HAP-1 (cell line): ENCODE measurements at regions not wholly inside any gene's neighbourhood (a gene's known extent, or its start where the extent isn't known, plus 50 kb on each side); places are given as distances from the start of the nearest gene placed in this dataset.

Experiments used
- DNase-seq, 2 experiments: peaks; one replicate each; pipeline ENCODE4 v3.0.0-alpha.2; 2016 to 2020; ENCODE audit warnings: low spot score in 2 of 2
- H3K27me3 ChIP-seq: fragments of 250-450 bp; sonication (Bioruptor Pico); 2 replicates; pipeline ENCODE4 v1.5.1; 2020; ENCODE audit warnings: low read depth, mild to moderate bottlenecking, moderate library complexity
- H3K36me3 ChIP-seq: fragments of 250-450 bp; sonication (Bioruptor Pico); replicated peaks from 2 replicates; pipeline ENCODE4 v1.5.1; 2020; ENCODE audit warnings: mild to moderate bottlenecking
- H3K4me1 ChIP-seq: fragments of 250-450 bp; sonication (Bioruptor Pico); 2 replicates; pipeline ENCODE4 v1.5.1; 2020; ENCODE audit warnings: mild to moderate bottlenecking
- H3K4me3 ChIP-seq: fragments of 250-450 bp; sonication (Bioruptor Pico); 2 replicates; pipeline ENCODE4 v1.5.1; 2020; ENCODE audit warnings: mild to moderate bottlenecking, moderate library complexity
- H3K9me3 ChIP-seq: fragments of 250-450 bp; sonication (Bioruptor Pico); 2 replicates; pipeline ENCODE4 v1.5.1; 2020; ENCODE audit warnings: mild to moderate bottlenecking, moderate library complexity
- in situ Hi-C: fragments of 300-500 bp; cut with MboI; formaldehyde crosslinking; loops from 3 replicates; pipeline ENCODE4 v1.14.3; 2020; ENCODE audit warnings: low sequenced_read_pairs, inconsistent platforms, mixed read lengths

GRCh38 chr20:52454660-52455059, 263.1 kb upstream of the ZFP64 start:
- Histone ChIP-seq H3K27me3 (no peaks in the 10 kb centered on the region), H3K4me1 (no peaks in the 10 kb centered on the region), H3K36me3 (no peaks in the 10 kb centered on the region), H3K9me3 (no peaks in the 10 kb centered on the region), H3K4me3 (no peak overlapping the region)
- in situ Hi-C loops: no loop called here
- DNase-seq: no peak

- no peaks in the 10 kb centered on the region; the same call in 1 of the 2 replicates for H3K9me3 ChIP-seq
- no peak for DNase-seq
- H3K36me3 ChIP-seq: no peaks in the 10 kb centered on the region
- no peaks in the 10 kb centered on the region for H3K4me1 ChIP-seq
- in situ Hi-C loops: no loop called here
- peaks cover 3% of the 10 kb centered on the region for H3K27me3 ChIP-seq
- no peak overlapping the region for H3K4me3 ChIP-seq
Measured at GRCh38 chr20:52448513-52449232, 257.1 kb upstream of the ZFP64 start.

GRCh38 chr20:52447225-52447551, 255.6 kb upstream of the ZFP64 start:
- in situ Hi-C loops: no loop called here
- Histone ChIP-seq H3K4me3 (no peak overlapping the region), H3K36me3 (no peaks in the 10 kb centered on the region)

GRCh38 chr20:52446421-52447224, 255.0 kb upstream of the ZFP64 start:
- in situ Hi-C loops: no loop called here
- no peak for DNase-seq

More at GRCh38 chr20:52447225-52447551, 255.6 kb upstream of the ZFP64 start:
- Histone ChIP-seq H3K9me3 (no peaks in the 10 kb centered on the region; the same call in 1 of the 2 replicates), H3K4me1 (no peaks in the 10 kb centered on the region), H3K27me3 (peaks cover 13% of the 10 kb centered on the region)
- DNase-seq: no peak

GRCh38 chr20:52444455-52444854, 252.9 kb upstream of the ZFP64 start:
- in situ Hi-C loops: no loop called here
- no peak for DNase-seq

More at GRCh38 chr20:52446421-52447224, 255.0 kb upstream of the ZFP64 start:
- H3K27me3 ChIP-seq: peaks cover 13% of the 10 kb centered on the region
- H3K9me3 ChIP-seq: no peaks in the 10 kb centered on the region; the same call in 1 of the 2 replicates
- H3K4me1 ChIP-seq: no peaks in the 10 kb centered on the region
- no peak overlapping the region for H3K4me3 ChIP-seq
- no peaks in the 10 kb centered on the region for H3K36me3 ChIP-seq

GRCh38 chr20:52443874-52444273, 252.3 kb upstream of the ZFP64 start:
- Histone ChIP-seq H3K4me1 (no peaks in the 10 kb centered on the region), H3K4me3 (no peak overlapping the region), H3K36me3 (no peaks in the 10 kb centered on the region), H3K9me3 (no peaks in the 10 kb centered on the region; the same call in 1 of the 2 replicates), H3K27me3 (peaks cover 13% of the 10 kb centered on the region)
- in situ Hi-C loops: no loop called here
- no peak for DNase-seq

More at GRCh38 chr20:52444455-52444854, 252.9 kb upstream of the ZFP64 start:
- Histone ChIP-seq H3K36me3 (no peaks in the 10 kb centered on the region), H3K4me1 (no peaks in the 10 kb centered on the region), H3K4me3 (no peak overlapping the region), H3K27me3 (peaks cover 13% of the 10 kb centered on the region), H3K9me3 (no peaks in the 10 kb centered on the region; the same call in 1 of the 2 replicates)

GRCh38 chr20:52441710-52442109, 250.1 kb upstream of the ZFP64 start:
- H3K36me3 ChIP-seq: no peaks in the 10 kb centered on the region
- H3K4me1 ChIP-seq: no peaks in the 10 kb centered on the region
- no peak for DNase-seq
- H3K4me3 ChIP-seq: no peak overlapping the region
- H3K9me3 ChIP-seq: no peaks in the 10 kb centered on the region
- in situ Hi-C loops: no loop called here
- peaks cover 13% of the 10 kb centered on the region for H3K27me3 ChIP-seq

GRCh38 chr20:52439375-52439774, 247.8 kb upstream of the ZFP64 start:
- peaks cover 10% of the 10 kb centered on the region; the same call in 1 of the 2 replicates for H3K27me3 ChIP-seq
- in situ Hi-C loops: no loop called here
- no peak for DNase-seq
- H3K4me3 ChIP-seq: no peak overlapping the region
- H3K9me3 ChIP-seq: no peaks in the 10 kb centered on the region
- H3K4me1 ChIP-seq: no peaks in the 10 kb centered on the region
- no peaks in the 10 kb centered on the region for H3K36me3 ChIP-seq

GRCh38 chr20:52438326-52438963, 246.9 kb upstream of the ZFP64 start:
- peaks cover 8% of the 10 kb centered on the region; the same call in 1 of the 2 replicates for H3K27me3 ChIP-seq
- no peaks in the 10 kb centered on the region for H3K9me3 ChIP-seq
- in situ Hi-C loops: no loop called here
- peak in 1 of 2 experiments; percentile 10 for DNase-seq
- no peaks in the 10 kb centered on the region for H3K36me3 ChIP-seq
- no peak overlapping the region for H3K4me3 ChIP-seq
- no peaks in the 10 kb centered on the region for H3K4me1 ChIP-seq

- no peaks in the 10 kb centered on the region for H3K36me3 ChIP-seq
- in situ Hi-C loops: no loop called here
- H3K27me3 ChIP-seq: no peaks in the 10 kb centered on the region
- DNase-seq: no peak
- H3K9me3 ChIP-seq: no peaks in the 10 kb centered on the region
- no peak overlapping the region for H3K4me3 ChIP-seq
- H3K4me1 ChIP-seq: no peaks in the 10 kb centered on the region
Measured at GRCh38 chr20:52434453-52434852, 242.9 kb upstream of the ZFP64 start.

- H3K36me3 ChIP-seq: no peaks in the 10 kb centered on the region
- no peaks in the 10 kb centered on the region for H3K9me3 ChIP-seq
- H3K27me3 ChIP-seq: no peaks in the 10 kb centered on the region
- in situ Hi-C loops: no loop called here
- DNase-seq: no peak
- no peaks in the 10 kb centered on the region for H3K4me1 ChIP-seq
- no peak overlapping the region for H3K4me3 ChIP-seq
Measured at GRCh38 chr20:52434041-52434425, 242.5 kb upstream of the ZFP64 start.

GRCh38 chr20:52433326-52434040, 241.9 kb upstream of the ZFP64 start:
- no peak for DNase-seq
- Histone ChIP-seq H3K27me3 (no peaks in the 10 kb centered on the region), H3K36me3 (no peaks in the 10 kb centered on the region), H3K4me3 (no peak overlapping the region), H3K4me1 (no peaks in the 10 kb centered on the region), H3K9me3 (no peaks in the 10 kb centered on the region)
- in situ Hi-C loops: no loop called here

GRCh38 chr20:52432740-52433139, 241.2 kb upstream of the ZFP64 start:
- in situ Hi-C loops: no loop called here
- H3K27me3 ChIP-seq: no peaks in the 10 kb centered on the region
- DNase-seq: no peak
- H3K36me3 ChIP-seq: no peaks in the 10 kb centered on the region
- no peaks in the 10 kb centered on the region for H3K4me1 ChIP-seq
- H3K4me3 ChIP-seq: no peak overlapping the region
- H3K9me3 ChIP-seq: no peaks in the 10 kb centered on the region
